Activated naive CD4-positive, alpha-beta T cell treated with anti-CD3 and anti-CD28 coated beads for 36 hours (primary cell): ENCODE measurements at regions not wholly inside any gene's neighbourhood (a gene's known extent, or its start where the extent isn't known, plus 50 kb on each side); places are given as distances from the start of the nearest gene placed in this dataset.

Source experiments
- CTCF ChIA-PET: fragments of 350-600 bp; sonication (Branson Sonifier 250); formaldehyde crosslinking; loops from one replicate; lab custom pipeline; 2021; ENCODE audit warnings: antibody characterized with exemption; lab: Charles Lee
- DNase-seq: peaks from one replicate; pipeline ENCODE4 v3.0.0-alpha.2; 2020
- H3K27ac Mint-ChIP-seq: one replicate; pipeline ENCODE4 v1.8.0; 2021; ENCODE audit warnings: mild to moderate bottlenecking, mixed read lengths
- H3K27me3 Mint-ChIP-seq: one replicate; pipeline ENCODE4 v1.8.0; 2021; ENCODE audit warnings: low read depth, mixed read lengths
- H3K36me3 Mint-ChIP-seq: one replicate; pipeline ENCODE4 v1.8.0; 2021; ENCODE audit warnings: low read depth, mixed read lengths
- H3K4me1 Mint-ChIP-seq: one replicate; pipeline ENCODE4 v1.8.0; 2021; ENCODE audit warnings: low read depth, mixed read lengths
- H3K4me3 Mint-ChIP-seq: one replicate; pipeline ENCODE4 v1.8.0; 2021; ENCODE audit warnings: mild to moderate bottlenecking, moderate library complexity, mixed read lengths
- H3K9me3 Mint-ChIP-seq: one replicate; pipeline ENCODE4 v1.8.0; 2021; ENCODE audit warnings: mixed read lengths
- intact Hi-C: fragments of 100-400 bp; cut with micrococcal nuclease; formaldehyde crosslinking; loops from one replicate; pipeline ENCODE4 v1.15.1; 2023

DNA sequence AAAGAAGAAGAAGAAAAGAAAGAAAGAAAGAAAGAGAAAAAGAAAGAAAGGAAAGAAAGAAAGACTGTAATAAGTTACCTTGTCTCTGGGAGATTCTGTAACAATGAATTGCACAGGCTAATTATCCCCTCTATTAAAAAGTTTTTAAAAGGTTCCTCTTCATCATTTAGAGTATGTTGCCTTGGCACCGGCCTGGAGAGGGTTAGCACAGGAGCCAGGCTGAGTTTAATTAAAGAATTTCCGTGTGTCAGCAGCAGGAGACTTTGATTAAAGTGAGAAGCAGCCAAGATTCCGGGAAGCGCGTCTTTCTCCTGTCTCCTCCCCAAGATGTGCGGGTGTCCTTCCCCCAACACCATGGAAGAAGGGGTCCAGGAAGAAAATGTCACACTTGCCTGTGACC, 92.8 kb upstream of the ETV6 start:
- no peak for DNase-seq
- no peaks in the 10 kb centered on the region for H3K36me3 Mint-ChIP-seq
- H3K27ac Mint-ChIP-seq, result no peak overlapping the region
- no peaks in the 10 kb centered on the region for H3K27me3 Mint-ChIP-seq
- H3K4me1 Mint-ChIP-seq, result peaks cover 27% of the 10 kb centered on the region
- H3K4me3 Mint-ChIP-seq, result no peak overlapping the region
- CTCF ChIA-PET, result interaction anchor here (1.6 to 3.6 kb wide), 4 partner anchors 11 to 515 kb away, joined by 4 to 15 read pairs (median 10); no protein-coding TSS in a partner anchor
- intact Hi-C loops, result no loop called here
- H3K9me3 Mint-ChIP-seq, result no peaks in the 10 kb centered on the region

DNA sequence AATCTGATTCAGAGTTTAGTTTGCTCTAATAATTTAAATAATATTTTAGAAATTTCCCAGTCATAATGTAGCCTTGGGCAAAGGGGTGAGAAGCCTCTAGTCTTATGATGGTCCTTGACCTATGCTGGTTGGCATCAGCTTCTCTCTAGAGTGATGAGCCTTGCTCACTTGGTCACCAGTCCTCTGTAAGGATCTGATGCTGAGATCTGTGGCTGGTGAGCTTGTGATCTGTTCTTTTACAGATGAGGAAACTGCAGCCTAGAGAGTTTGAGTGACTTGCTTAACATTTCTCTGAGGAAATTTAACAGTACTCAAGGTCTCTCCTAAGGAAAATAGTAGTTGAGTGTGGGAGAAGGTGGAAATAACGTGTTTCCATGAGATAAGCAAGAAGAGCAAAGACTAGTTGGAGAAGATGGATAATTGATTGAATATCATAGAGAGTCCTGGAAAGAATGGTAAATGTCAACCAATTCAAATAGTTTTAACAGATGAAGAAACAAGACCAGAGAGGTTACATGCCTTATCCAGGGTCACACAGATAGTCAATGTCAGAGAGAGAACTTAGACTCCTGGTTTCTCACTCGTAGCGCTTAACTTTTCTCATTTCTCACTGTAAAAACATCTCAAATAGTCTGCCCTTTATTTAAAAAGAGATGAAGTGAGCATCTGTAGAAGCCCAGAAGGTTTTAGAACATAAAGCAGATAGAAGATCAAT, 89.7 kb upstream of the ETV6 start:
- Mint-ChIP-seq H3K27ac (no peak overlapping the region), H3K27me3 (no peaks in the 10 kb centered on the region), H3K9me3 (no peaks in the 10 kb centered on the region), H3K36me3 (no peaks in the 10 kb centered on the region), H3K4me3 (no peak overlapping the region), H3K4me1 (peaks cover 20% of the 10 kb centered on the region)
- DNase-seq, result no peak
- CTCF ChIA-PET, result interaction anchor here (0.7 kb wide), 1 partner anchor 20 kb away, joined by 3 read pairs; no protein-coding TSS in a partner anchor
- intact Hi-C loops, result no loop called here

DNA sequence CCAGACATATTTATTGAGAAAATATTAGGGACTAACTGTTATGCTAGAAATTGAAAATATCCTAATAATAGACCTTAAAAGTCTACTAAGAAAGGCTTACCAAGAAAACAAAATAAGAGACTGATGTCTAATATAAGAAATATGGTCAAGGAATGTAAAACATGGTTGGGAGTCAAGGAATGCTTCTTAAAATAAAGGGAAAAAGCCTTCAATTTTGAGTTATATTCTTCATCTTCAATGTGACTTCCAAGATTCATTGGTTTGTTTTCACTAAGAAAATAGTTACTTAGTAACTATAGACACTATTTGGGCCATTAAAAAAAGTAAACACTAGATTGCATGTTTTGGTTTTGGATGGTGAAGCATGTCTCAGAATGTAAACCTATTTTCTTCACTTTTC, 88.1 kb upstream of the ETV6 start:
- intact Hi-C loops, result no loop called here
- Mint-ChIP-seq H3K4me3 (no peak overlapping the region), H3K36me3 (no peaks in the 10 kb centered on the region), H3K4me1 (peaks cover 6% of the 10 kb centered on the region), H3K27ac (no peak overlapping the region), H3K27me3 (no peaks in the 10 kb centered on the region), H3K9me3 (no peaks in the 10 kb centered on the region)
- no peak for DNase-seq
- CTCF ChIA-PET, result no interaction called here

DNA sequence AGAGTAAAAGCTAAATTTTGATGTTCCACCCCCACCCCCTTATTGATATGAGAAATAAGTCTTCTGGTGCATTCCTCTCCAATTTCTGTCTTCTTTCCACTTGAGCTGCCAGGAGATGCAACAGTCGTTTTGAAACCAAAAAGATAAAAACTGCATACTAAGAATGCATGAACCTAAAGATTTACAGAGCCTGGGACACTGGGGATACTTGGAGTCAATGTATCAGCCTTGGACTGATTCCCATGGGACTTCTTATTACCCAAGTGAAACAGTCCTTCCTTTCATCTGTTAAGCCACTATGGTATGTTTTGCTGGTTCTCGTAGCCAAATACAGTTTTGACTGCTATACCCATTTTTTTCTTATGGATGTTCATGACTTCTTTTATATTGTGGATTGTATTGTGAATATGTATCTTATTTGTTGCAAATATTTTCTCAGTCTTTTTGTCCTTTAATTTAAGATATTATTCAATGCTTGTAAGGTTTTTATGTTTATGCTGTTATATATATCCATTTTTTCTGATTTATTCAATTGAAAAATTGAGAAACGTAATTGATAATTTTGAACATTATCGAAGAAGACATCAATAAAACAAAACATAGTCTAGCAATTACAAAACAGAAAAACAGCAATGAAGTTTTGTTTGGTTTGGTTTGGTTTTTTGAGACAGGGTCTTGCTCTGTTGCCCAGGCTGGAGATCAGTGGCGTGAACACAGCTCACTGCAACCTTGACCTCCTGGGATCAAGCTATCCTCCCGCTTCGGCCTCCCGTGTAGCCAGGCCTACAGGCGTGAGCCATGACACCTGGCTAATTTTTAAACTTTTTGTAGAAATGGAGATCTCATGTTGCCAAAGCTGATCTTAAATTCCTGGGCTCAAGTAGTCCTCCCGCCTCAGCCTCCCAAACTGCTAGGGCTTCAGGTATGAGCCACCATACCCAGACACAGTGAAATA, 85.4 kb upstream of the ETV6 start:
- Mint-ChIP-seq H3K27ac (peak overlapping the region; percentile 46), H3K9me3 (no peaks in the 10 kb centered on the region), H3K36me3 (no peaks in the 10 kb centered on the region), H3K4me3 (no peak overlapping the region), H3K4me1 (peaks cover 5% of the 10 kb centered on the region), H3K27me3 (no peaks in the 10 kb centered on the region)
- intact Hi-C loops, result no loop called here
- no peak for DNase-seq
- CTCF ChIA-PET, result interaction anchor here (0.8 to 1.3 kb wide), 3 partner anchors 17 to 57 kb away, joined by 3 to 4 read pairs (median 3); no protein-coding TSS in a partner anchor

DNA sequence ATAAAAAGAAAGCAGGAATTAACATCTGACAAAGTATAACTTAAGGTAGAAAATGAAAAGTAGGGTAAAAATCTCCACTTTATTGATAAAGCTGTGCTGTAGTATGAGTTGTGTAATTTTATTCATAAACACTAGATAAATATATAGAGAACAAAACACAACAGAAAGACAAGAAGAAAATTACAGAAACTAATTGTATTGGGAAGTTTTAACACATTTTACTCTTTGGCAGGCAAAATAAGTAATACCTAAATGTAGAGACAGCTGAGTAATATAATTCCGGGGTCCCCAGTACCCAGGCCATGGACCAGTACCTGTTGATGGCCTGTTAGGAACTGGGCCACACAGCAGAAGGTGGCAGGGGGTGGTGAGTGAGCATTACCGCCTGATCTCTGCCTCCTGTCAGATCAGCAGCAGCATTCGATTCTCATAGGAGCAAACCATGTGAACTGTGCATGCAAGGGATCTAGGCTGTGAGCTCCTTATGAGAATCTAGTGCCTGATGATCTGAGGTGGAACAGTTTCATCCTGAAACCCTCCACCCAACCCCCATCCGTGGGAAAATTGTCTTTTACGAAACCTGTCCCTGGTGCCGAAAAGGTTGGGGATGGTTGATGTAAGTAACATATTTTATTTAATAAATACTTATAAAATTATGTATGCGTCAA, 84.4 kb upstream of the ETV6 start:
- no peak for DNase-seq
- no peaks in the 10 kb centered on the region for H3K36me3 Mint-ChIP-seq
- H3K4me1 Mint-ChIP-seq, result peaks cover 5% of the 10 kb centered on the region
- no peaks in the 10 kb centered on the region for H3K9me3 Mint-ChIP-seq
- no peak overlapping the region for H3K27ac Mint-ChIP-seq
- intact Hi-C loops, result no loop called here
- CTCF ChIA-PET, result interaction anchor here (1.3 kb wide), 1 partner anchor 16 kb away, joined by 4 read pairs; no protein-coding TSS in a partner anchor
- no peaks in the 10 kb centered on the region for H3K27me3 Mint-ChIP-seq
- H3K4me3 Mint-ChIP-seq, result no peak overlapping the region

DNA sequence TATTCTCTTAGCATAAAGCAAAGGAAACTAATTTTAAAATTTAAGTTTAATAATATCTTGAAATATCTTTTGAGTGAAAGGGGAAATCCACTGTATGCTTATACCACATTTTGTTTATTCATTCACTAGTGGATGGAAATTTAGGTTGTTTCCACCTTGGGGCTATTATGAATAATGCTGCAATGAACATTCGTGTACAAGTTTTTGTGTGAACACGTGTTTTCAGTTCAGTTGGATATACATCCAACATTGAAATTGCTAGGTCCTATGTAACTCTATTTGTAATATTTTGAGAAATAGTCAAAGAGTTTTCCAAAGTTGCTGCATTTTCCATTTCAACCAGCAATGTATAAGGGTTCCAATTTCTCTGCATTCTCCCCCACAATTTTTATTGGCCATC, 83.7 kb upstream of the ETV6 start:
- Mint-ChIP-seq H3K4me1 (peaks cover 5% of the 10 kb centered on the region), H3K27ac (no peak overlapping the region), H3K36me3 (no peaks in the 10 kb centered on the region), H3K27me3 (no peaks in the 10 kb centered on the region), H3K4me3 (no peak overlapping the region), H3K9me3 (no peaks in the 10 kb centered on the region)
- intact Hi-C loops, result no loop called here
- CTCF ChIA-PET, result no interaction called here
- DNase-seq, result no peak

DNA sequence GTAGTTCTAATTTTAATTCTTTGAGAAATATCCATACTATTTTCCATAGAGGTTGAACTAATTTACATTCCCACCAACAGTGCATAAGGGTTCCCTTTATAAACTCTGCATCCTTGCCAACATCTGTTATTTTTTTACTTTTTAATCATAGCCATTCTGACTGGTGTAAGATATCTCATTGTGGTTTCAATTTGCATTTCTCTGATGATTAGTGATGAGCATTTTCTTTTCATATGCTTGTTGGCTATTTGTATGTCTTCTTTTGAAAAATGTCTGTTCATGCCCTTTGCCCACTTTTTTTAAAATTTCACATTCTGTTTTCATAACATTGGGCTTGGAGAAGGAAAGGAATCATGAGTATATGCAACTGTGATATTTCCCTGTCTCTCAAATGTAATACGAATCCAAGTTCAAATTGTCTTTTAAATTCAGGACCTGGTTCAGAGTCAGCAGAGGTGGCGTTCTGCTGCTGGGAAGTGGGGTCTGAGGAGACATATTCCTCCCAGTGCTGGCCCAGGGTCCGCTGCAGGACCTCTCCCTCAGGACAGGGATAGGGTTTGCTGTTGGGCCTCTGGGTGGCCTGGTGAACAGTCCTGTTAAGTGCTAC, 81.2 kb upstream of the ETV6 start:
- no peaks in the 10 kb centered on the region for H3K9me3 Mint-ChIP-seq
- no peaks in the 10 kb centered on the region for H3K36me3 Mint-ChIP-seq
- no peaks in the 10 kb centered on the region for H3K4me1 Mint-ChIP-seq
- no peak overlapping the region for H3K4me3 Mint-ChIP-seq
- CTCF ChIA-PET, result interaction anchor here (0.6 kb wide), 1 partner anchor 544 kb away, joined by 4 read pairs; no protein-coding TSS in a partner anchor
- DNase-seq, result no peak
- H3K27me3 Mint-ChIP-seq, result no peaks in the 10 kb centered on the region
- intact Hi-C loops, result no loop called here
- H3K27ac Mint-ChIP-seq, result no peak overlapping the region

DNA sequence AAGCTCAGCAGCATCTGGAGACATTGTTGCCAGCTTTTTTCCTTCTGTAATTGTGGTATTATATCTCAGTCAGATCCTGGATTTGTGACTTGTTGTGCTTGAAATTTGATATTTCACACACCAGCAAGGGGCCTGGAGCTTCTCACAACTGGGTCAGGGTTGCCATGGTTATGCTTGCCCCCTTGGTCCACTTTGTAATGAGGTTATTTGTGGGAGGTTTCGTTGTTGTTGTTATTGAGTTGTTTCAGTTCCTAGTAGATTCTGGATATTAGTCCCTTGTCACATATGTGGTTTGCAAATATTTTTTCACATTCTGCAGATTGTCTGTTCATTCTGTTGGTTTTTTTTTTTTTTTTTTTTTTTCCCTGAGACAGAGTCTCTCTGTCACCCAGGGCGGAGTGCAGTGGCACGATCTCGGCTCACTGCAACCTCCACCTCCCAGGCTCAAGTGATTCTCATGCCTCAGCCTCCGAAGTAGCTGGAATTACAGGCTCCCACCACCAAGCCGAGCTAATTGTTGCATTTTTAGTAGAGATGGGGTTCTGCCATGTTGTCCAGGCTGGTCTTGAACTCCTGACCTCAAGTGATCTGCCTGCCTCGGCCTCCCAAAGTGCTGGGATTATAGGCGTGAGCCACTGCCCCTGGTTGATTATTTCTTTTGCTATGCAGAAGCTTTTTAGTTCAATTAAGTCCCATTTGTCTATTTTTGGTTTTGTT, 80.6 kb upstream of the ETV6 start:
- no peaks in the 10 kb centered on the region for H3K4me1 Mint-ChIP-seq
- H3K27ac Mint-ChIP-seq, result no peak overlapping the region
- H3K9me3 Mint-ChIP-seq, result no peaks in the 10 kb centered on the region
- DNase-seq, result no peak
- intact Hi-C loops, result no loop called here
- no peaks in the 10 kb centered on the region for H3K27me3 Mint-ChIP-seq
- H3K4me3 Mint-ChIP-seq, result no peak overlapping the region
- H3K36me3 Mint-ChIP-seq, result peaks cover 1% of the 10 kb centered on the region
- CTCF ChIA-PET, result interaction anchor here (0.6 kb wide), 1 partner anchor 543 kb away, joined by 4 read pairs; no protein-coding TSS in a partner anchor

DNA sequence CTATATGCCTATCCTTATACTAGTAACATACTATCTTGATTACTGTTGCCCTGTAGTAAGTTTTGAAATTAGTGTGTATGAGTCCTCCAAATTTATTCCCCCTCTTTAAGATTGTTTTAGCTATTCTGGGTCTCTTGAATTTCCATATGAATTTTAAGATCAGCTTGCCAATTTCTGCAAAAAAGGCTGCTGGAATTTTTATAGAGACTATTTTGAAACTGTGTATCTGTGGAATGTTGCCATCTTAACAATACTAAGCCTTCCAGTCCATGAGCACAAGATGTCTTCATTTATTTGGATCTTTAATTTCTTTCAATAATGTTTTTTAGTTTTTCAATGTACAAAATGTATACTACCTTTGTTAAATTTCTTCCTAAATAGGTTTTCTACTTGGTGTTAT, 79.8 kb upstream of the ETV6 start:
- DNase-seq, result no peak
- Mint-ChIP-seq H3K27me3 (no peaks in the 10 kb centered on the region), H3K4me1 (no peaks in the 10 kb centered on the region), H3K27ac (no peak overlapping the region), H3K9me3 (no peaks in the 10 kb centered on the region), H3K36me3 (peaks cover 2% of the 10 kb centered on the region), H3K4me3 (no peak overlapping the region)
- intact Hi-C loops, result loop anchor here (10.0 kb wide), 1 partner anchor 1015 kb away; no protein-coding TSS in a partner anchor
- CTCF ChIA-PET, result no interaction called here

DNA sequence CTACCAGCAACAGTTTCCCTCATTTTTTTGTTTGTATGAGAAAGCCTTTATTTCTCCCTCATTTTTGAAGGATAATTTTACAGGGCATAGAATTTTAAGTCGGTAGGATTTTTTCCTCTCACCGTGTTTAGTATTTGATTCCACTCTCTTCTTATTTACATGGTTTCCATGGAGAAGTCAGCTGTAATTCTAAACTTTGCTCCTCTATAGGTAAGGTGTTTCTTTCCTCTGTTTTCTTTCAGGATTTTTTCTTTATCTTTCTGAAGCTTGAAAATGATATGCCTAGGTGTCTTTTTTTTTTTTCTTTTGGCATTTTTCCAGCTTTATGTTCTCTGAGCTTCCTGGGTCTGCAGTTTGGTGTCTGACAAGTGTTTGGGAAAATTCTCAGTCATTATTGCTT, 75.6 kb upstream of the ETV6 start:
- peaks cover 2% of the 10 kb centered on the region for H3K36me3 Mint-ChIP-seq
- intact Hi-C loops, result loop anchor here (10.0 kb wide), 1 partner anchor 1011 kb away; no protein-coding TSS in a partner anchor
- peaks cover 2% of the 10 kb centered on the region for H3K27me3 Mint-ChIP-seq
- no peak for DNase-seq
- CTCF ChIA-PET, result interaction anchor here (1.2 kb wide), 1 partner anchor 460 kb away, joined by 6 read pairs; no protein-coding TSS in a partner anchor
- H3K4me3 Mint-ChIP-seq, result no peak overlapping the region
- peaks cover 16% of the 10 kb centered on the region for H3K4me1 Mint-ChIP-seq
- H3K27ac Mint-ChIP-seq, result no peak overlapping the region
- no peaks in the 10 kb centered on the region for H3K9me3 Mint-ChIP-seq

DNA sequence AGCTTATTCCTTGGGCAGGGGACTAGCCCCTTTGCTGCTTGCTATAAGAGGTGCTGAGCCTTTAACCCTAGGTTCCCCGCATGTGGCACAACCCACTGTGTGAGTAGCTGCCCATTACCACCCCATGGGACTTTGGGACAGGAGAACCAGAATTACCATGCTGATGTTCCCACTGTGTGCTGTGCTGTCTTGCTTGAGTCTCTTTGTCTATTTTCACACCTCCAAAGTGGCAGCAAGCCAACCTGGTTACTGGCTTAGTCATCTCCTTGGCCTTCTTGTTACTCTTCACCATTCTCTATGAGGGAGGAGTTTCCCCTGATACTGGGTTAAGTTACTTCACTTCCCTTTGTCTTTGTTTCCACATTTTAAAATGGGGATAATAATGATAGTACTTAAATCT, 73.4 kb upstream of the ETV6 start:
- peaks cover 19% of the 10 kb centered on the region for H3K4me1 Mint-ChIP-seq
- CTCF ChIA-PET, result interaction anchor here (0.7 kb wide), 1 partner anchor 28 kb away, joined by 4 read pairs; no protein-coding TSS in a partner anchor
- H3K27ac Mint-ChIP-seq, result no peak overlapping the region
- intact Hi-C loops, result loop anchor here (1.0 to 10.0 kb wide), 4 partner anchors 22 to 1009 kb away; no protein-coding TSS in a partner anchor
- H3K4me3 Mint-ChIP-seq, result no peak overlapping the region
- peak; percentile 87 for DNase-seq
- peaks cover 2% of the 10 kb centered on the region for H3K27me3 Mint-ChIP-seq
- no peaks in the 10 kb centered on the region for H3K9me3 Mint-ChIP-seq
- peaks cover 2% of the 10 kb centered on the region for H3K36me3 Mint-ChIP-seq
